HG03521 (cell line): ENCODE measurements at regions not wholly inside any gene's neighbourhood (a gene's known extent, or its start where the extent isn't known, plus 50 kb on each side); places are given as distances from the start of the nearest gene placed in this dataset.
A peak's percentile ranks its signal among the peaks of the same experiment; 100 is the strongest.

ENCODE experiments used
- ATAC-seq: cut with Tn5 transposase; IDR thresholded peaks from one replicate; pipeline ENCODE4 v1.9.1; 2021; ENCODE audit warnings: mild to moderate bottlenecking, moderate library complexity; ENCODE audit not compliant: unreplicated experiment

DNA sequence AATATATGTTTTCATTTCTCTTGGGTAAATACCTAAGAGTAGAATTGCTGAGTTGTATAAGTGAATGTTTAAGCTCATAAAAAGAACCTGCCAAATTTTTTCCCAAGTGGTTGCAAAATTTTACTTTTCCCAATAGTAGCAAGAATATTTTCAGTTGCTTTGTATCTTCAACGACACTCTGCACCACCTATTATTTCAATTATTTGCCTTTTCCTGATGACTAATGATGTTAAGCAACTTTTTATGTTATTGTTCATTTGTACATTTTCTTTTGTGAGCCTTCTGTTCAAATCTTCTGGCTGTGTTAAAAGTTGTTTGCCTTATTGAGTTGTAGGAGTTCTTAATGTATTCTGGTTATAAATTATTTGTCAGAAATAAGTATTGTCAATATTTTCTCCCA, 299.1 kb upstream of the NRIP1 start:
- no peak for ATAC-seq

DNA sequence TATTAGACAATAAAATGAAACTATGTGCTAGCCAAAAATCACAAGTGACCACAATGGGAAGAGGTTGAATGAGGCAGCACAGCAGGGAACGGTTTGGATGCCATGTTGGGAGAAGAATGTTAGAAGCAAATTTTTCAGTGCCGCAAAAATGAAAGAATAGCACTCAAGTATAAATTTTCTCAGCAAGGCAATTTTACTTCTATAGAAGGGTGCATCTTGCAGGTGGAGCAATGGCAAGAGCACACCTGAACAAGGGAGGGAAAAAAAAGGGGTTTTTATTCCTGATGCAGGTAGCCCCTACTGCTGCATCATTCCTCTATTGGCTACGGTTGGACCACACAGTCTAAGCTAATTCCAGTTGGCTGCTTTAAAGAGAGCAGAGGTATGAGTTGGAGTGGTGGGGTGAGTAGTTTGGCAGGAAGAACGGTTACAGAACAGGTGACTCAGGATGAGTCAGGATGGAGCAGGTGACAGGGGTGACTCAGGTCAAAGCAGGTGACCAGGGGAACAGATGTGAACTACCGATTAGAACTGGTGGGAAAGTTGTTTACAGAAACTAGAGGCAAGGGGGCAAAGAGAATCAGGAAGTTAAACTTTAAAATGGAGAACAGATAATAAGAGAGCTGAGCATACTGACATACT, 301.1 kb upstream of the NRIP1 start:
- ATAC-seq, result no peak

DNA sequence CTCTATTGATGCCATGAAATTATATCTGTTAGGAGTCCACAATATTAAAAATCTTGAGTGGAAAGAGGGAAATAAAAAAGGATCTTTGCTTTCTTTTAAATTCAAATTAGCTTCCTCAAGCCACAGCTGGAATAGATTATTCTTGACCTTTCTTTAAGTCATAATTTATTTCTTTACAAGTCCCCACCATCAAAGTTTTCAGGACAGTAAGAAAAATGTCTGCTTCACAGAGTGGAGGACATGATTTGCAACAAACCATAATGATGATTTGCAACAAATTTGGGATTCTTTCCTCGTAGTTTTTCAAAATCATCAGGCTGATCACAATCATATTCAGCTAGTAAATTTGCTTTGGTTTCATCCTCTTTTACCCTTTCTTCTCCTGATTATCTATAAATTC, 301.8 kb upstream of the NRIP1 start:
- no peak for ATAC-seq

DNA sequence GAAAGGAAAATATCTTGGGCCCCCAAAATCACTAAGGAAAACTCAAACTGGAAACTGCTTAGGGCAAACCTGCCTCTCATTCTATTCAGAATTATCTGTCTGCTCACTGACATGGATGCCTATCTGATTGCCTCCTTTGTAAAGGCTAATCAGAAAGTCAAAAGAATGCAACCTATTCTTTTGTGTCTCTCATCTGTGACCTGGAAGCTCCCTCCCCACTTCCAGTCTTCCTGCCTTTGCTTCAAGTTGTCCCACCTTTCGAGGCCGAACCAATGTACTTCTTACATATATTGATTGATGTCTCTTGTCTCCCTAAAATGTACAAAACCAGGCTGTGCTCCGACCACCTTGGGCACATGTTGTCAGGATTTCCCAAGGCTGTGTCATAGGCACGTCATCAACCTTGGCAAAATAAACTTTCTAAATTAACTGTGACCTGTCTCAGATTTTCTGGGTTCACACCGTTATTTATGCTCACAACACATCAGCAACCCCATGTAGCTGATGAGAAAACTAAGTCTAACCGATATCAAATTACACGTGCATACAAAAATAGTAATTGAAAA, 302.3 kb upstream of the NRIP1 start:
- ATAC-seq, result no peak

DNA sequence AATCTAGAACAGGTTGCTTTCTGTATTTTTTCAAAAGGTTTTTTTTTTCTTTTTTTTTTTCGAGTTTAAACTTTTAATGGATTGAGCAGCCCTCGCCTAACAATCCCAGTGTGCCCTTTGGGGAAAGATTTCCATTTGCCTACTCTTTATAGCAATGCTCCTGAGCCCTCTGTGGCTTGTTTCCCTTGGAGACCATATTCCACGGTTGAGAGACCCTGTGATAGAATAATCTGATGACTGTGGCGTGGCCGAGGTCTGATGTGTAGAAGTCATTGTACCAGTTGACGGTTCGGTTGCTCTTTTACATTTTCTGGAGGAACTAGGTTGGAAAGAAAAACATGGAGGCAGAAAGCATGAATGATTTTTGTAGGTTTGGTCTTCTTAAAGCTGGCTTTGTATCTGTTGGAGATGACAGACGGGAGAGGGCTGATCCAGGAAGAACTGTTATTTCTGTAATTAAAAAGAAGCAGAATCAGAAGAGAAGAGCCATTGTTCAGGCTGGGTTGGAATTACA, 305.7 kb upstream of the NRIP1 start:
- no peak for ATAC-seq

DNA sequence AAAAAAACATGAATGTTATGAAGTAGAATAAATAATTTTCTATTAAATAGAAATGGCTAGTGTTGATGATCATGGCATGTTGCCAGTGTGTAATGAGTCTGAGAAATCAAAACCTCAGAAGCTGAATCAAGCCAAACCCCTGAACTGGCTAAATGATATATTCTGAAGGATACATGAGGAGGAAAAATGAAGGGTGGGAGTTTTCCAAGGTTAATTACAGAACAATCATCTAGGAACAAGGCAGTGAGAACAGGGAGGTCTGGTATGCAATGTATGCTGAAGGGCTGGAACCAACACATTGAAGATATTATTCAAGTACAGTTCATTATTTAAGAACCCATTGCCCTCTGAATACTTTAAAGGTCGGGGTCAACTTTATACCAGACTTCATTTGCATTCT, 309.1 kb upstream of the NRIP1 start:
- no peak for ATAC-seq

DNA sequence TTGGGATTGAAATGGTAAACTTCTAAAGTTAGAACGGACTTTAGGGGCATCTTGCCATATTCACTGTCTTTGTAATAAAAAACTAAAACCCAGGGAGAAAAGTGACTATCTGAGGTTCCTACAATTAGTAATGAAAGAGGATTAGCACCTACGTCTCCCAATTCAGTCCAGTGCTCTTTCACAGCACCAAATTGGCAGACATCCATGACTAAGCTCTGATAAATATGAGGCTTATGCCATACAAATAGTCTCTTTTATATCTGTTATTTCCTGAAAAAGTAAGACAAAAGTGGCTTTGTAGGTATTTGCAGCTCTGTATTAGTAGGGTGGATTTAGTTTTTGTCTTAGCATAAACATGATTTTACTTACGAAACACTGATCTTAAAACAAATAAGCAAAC, 315.0 kb upstream of the NRIP1 start:
- no peak for ATAC-seq

DNA sequence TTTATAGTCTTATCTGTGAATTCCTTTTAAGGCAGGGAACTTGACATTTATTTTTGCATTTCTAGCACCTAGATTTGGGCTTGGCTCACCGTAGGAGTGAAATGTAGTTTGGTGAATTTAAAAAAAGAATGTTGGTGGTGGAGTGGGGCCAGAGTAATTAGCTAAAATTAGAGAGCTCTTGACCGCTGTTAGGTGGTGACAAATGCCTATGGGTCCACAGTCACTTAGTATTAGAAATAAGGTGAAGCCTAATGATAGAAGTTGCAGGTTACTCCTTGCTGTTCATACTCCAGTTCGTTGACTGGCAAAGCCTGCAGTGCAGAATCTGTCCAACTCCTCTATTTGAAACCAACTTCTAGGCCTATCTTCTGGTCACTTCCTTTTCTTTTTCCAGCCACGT, 318.8 kb upstream of the NRIP1 start:
- no peak for ATAC-seq

DNA sequence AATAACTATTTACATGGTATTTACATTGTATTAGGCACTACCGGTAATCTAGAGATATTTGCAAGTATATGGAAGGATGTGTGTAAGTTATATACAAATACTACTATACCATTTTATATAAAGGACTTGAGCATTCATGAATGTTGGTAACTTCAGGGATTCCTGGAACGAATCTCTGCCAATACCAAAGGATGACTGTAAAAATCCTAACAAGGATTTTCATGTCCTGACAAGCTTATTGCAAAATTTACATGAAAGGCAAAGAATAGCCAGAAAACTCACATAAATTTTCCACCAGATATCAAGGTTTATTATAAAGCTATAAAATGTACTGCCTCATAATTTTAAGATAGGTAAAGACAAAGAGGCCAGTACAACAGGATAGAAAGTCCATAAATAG, 325.2 kb upstream of the NRIP1 start:
- no peak for ATAC-seq

DNA sequence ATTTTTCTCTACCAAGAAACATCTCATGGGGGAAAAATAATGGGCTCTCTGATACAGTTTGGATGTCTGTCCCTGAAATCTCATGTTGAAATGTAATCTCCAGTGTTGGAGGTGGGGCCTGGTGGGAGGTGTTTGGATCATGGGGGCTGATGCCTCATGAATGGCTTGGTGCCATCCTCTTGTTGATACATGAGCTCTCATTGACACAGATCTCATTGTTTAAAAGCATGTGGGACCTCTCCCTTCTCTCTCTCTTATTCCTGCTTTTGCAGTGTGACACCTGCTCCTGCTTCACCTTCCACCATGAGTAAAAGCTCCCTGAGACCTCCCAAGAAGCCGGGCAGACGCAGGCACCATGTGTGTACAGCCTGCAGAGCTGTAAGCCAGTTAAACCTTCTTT, 332.5 kb upstream of the NRIP1 start:
- no peak for ATAC-seq

DNA sequence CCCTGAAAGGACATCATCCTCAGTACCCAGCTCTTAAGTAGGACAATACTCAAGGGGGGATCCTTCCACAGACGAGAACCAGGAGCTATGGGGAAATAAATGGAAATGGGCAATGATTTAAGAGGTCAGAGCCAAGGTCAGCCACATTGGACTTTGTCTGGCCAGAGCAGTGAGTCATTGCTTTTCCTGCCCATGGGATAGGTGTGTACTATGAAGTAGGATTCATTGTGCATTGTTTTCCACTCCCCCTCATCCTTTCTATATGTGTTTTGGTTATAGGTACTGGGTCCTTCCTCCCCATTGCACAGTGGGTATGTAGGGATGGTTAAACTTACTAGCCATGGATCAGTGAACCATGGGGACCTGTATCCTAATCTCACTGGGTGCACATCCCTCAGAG, 328.9 kb upstream of the USP25 start:
- no peak for ATAC-seq

DNA sequence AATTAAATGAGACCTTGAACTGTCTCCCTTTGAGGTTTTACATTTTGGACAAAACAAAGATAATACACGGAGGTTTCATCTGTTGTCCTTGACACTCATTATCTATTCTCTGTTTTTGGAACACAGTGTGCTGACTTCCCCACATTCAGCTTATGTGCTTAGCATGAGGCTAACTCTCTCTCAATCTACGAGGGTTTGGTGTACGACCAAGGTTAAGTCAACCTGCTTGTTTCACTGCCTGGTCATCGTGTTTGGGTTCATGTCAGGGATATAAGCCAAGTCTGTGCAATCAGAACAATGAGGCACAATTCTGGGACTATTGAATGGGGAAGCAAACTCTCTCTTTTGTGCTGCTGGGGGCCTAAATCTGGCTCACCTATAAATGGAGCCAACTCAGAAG, 328.5 kb upstream of the USP25 start:
- ATAC-seq, result no peak

DNA sequence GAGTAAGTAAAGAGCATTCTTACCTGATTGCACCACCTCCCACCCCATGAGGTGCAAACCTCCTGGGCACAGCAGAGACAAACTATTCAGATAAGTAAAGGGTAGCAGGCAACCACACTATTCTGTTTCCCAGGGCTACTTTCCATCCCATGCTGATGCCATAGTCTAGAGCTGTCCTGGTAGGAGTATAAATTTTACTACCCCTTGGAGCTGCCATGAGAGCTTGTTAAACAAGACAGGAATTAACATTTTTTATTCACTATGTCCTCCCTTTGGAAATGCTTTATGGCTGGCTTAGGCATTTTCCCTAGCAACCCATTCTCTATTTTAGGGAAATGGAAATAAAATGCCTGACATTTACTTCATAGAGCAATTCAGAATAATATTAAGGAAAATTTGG, 324.6 kb upstream of the USP25 start:
- no peak for ATAC-seq

DNA sequence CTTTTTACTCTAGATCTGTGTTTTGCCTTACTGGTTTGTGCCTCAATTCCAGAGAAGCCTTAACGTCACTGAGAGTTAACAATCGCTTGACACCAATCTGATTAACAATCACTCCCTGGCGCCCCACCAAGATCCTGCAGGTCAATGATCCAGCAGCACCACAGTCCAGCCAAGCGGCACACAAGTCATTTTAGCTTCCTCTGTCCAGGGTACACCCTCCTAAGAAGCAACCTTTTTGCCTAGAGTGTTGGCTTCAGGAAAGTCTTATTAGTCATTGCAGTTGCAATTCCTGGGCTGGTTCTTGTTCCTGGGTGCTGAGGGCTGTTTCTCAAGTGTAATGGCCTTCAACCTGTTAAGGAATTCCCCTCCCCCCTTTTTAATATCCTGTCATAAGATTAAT, 323.0 kb upstream of the USP25 start:
- ATAC-seq, result no peak

DNA sequence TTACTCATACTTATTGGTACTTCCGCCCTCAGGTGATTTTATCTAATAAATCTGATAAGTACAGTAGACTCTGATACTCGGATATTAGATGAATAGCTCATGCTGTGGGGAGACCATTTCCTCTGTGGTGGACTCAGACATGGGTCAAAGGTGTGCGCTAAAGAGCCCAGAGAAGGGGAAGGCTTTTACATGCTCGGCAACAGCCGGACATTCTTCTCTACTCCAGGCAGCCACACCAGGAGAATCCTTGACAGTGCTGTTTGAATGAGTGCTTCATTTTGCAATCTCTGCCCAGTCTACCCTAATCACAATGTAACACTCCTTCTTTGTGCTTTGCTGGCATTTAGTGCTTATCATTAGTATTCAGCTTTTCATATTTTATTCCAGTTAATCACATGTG, 322.2 kb upstream of the USP25 start:
- no peak for ATAC-seq

DNA sequence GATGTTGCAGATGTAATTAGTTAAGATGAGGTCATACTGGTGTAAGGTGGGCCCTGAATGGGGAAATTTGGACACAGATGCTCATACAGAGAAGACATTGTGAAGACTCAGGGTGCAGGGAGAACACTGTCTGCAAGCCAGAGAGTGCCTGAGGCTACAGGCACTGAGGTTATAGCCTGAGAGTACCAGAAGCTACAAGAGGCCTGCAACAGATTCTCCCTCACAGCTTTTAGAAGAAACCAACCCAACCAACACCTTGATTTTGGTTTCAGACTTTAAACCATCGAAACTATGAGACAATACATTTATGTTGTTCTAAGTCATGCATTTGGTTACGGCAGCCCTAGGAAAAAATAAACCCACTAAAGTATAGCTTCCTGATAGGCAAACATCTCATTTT, 321.7 kb upstream of the USP25 start:
- peak; percentile 90 for ATAC-seq

DNA sequence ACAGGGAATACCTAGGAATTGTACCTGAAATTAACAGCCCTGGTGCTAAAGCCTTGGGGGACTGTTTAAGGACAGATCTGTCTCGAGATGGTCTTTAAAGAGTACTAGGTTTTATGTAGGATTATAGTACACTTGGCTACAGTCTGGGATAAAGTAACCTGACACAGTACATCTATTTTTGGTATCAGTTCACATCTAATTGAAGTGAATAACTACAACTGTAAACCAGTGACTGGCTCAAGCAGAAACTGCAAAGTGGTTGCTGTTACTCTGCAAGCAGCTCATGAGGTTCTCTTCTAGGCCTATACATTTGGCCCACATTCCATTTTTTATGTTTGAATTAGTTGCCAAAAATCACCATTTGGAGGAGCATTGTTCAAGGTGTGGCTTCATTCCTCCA, 320.8 kb upstream of the USP25 start:
- ATAC-seq, result no peak

DNA sequence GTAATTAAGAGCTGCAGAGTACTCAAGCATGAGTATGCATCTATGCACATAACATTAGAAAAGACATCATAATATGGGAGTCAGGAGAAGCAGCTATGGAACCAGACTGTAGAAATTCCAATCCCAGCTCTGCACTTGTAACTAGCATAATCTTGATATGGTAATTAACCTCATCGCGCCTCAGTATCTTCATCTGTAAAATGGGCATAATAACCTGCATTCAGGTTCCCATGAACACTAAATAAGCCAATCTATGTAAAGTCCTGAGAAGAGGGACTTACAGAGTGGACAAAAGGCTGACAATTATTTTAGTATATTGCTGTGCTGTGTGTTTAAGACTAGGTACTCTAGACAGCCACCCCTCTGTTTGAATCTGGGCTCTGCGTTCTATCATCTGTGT, 318.9 kb upstream of the USP25 start:
- ATAC-seq, result no peak

DNA sequence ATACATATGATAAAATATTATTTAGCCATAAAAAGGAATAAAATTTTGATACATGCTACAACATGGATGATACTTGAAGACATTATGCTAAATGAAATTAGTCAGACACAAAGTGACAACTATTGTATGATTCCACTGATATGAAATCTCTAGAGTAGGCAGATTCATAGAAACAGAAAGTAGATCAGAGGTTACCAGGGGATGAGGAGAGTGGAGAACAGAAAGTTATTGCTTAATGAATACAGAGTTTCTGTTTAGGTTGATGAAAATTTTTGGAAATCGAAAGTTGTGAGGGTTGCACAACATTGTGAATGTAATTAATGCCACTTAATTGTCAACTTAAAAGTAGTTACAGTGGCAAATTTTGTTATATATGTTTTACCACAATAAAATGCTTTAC, 315.7 kb upstream of the USP25 start:
- ATAC-seq, result no peak

DNA sequence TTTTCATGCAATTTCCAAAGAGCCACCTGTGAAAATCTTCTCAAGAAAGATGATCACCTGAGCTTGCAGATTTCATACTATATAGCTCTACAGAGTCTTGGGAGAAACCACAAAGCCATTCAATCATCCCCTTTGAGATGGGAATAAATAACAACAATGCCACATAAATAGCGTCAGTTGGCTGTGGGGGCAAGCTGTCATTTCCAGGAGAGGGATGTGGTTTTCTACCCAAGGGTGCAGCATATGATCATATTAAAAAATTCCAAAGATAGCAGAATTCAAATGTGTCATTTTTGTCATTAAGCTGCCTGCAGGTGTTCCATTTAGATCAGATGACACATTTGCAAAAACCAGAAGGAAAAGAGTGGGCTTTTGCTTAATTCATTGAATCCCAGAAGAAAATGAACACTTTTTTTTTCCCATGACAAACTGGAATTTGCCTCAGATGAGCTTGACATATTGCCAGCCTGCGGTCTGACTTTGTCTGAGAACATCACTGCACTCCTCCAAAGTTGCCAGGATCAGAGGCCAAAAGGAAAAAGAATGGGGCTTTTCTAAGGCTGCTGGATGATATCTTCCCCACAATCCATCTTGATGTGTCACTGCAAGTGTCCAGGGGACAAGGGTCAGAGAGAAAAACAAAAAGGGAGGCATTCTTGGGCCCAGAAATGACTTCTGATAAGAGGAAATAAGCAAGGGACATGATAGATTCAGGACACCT, 314.1 kb upstream of the USP25 start:
- no peak for ATAC-seq

DNA sequence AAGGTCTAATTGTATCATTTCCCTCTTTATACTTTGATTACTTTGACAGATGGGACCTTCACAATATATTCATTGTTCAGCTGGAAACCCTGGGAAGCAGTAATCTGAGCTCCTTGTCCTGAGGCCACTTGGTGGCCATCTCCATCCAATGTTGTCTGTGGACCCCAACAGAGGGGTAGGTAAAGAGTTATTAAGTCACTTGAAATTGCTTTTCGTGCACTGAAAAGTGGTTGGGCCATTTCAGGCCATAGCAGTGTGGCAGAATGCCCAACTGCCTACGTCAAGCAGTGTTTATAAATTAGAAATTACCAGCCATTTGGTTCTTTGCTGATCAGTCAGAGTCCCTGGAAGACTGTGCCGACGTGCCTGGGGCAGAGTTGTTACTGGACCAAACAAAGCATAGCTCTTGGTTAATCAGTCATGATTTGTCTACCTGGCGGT, 308.3 kb upstream of the USP25 start:
- no peak for ATAC-seq

DNA sequence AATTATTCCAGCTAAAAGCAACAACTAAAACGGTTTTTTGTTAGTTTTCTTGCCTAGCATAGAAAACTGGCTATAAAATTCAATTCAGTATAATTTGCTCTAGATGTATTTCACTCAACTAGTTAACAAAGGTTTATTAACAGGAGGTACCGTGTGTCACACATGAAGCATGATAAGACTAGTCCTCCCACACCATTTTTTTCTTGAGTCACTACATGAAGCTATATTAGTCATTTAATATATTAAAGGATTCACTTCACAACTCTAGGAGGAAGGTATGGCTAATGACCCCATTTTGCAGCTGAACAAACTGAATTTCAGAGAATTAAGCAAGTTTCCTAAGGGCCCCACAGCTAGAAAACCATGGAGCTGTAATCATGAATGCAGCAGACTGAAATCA, 307.8 kb upstream of the USP25 start:
- no peak for ATAC-seq
